Testis (tissue), 2 donors: ENCODE measurements at regions not wholly inside any gene's neighbourhood (a gene's known extent, or its start where the extent isn't known, plus 50 kb on each side); places are given as distances from the start of the nearest gene placed in this dataset.
A peak's percentile ranks its signal among the peaks of the same experiment; 100 is the strongest.

Source experiments
- DNase-seq: peaks from one replicate; pipeline ENCODE4 v3.0.0-alpha.2; 2019
- H3K27ac ChIP-seq, 2 donors: fragments of 200-600 bp; sonication (generic); one replicate each; pipeline ENCODE4 v1.5.1; 2019
- H3K27me3 ChIP-seq: fragments of 200-600 bp; sonication (generic); one replicate; pipeline ENCODE4 v1.5.1; 2019
- H3K36me3 ChIP-seq: fragments of 200-600 bp; sonication (generic); one replicate; pipeline ENCODE4 v1.5.1; 2017; ENCODE audit warnings: low read depth; ENCODE audit errors: missing control alignments
- H3K4me1 ChIP-seq: fragments of 200-600 bp; sonication (generic); one replicate; pipeline ENCODE4 v1.5.1; 2019
- H3K4me3 ChIP-seq, 2 donors: fragments of 200-600 bp; sonication (generic); one replicate each; pipeline ENCODE4 v1.5.1; 2017 to 2019
- H3K9me3 ChIP-seq: fragments of 200-600 bp; sonication (generic); one replicate; pipeline ENCODE4 v1.5.1; 2017
- POLR2A ChIP-seq: fragments of 450-650 bp; IDR thresholded peaks from one replicate; pipeline ENCODE4 v1.6.1; 2017; ENCODE audit warnings: antibody characterized with exemption, mild to moderate bottlenecking, moderate library complexity
- WGBS, 2 donors: methylation state at CpG; one replicate each; pipeline ENCODE4 v1.1.5; 2018; 5-methylcytosine and 5-hydroxymethylcytosine counted together
- intact Hi-C: fragments of 100-400 bp; cut with DNase I; formaldehyde crosslinking; loops from one replicate; pipeline ENCODE4 v1.15.1; 2023; ENCODE audit warnings: low total_unique reads
- TF ChIP-seq, protein P1 (sequence below), 3 experiments: fragments of 450-650 bp in 2 of 3; fragments of 200-600 bp in 1 of 3; sonication (generic) in 1 of 3; IDR thresholded peaks; one replicate each; pipeline ENCODE4 v1.5.1; 2016 to 2019; ENCODE audit warnings: antibody characterized with exemption in 3 of 3, mild to moderate bottlenecking in 2 of 3, moderate library complexity in 1 of 3

DNA sequence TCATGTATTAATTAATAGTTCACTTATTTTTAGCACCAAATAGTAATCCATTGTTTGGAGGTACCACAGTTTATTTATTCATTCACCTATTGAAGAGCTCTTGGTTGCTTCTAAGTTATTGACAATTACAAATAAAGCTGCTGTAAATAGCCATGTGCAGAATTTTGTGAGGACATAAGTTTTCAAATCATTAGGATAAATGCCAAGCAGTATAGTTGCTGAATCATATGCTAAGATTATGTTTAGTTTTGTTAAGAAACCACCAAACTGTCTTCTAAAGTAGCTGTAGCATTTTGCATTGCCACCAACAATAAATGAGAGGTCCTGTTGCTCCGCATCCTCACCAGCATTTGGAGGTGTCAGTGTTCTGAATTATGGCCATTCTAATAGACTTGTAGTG lies 2126.8 kb downstream of the PCDH9 start:
- no peak overlapping the region for H3K27ac ChIP-seq
- no peaks in the 10 kb centered on the region for H3K9me3 ChIP-seq
- no peaks in the 10 kb centered on the region for H3K27me3 ChIP-seq
- TF ChIP-seq POLR2A: no peak
- TF ChIP-seq, protein P1, sequence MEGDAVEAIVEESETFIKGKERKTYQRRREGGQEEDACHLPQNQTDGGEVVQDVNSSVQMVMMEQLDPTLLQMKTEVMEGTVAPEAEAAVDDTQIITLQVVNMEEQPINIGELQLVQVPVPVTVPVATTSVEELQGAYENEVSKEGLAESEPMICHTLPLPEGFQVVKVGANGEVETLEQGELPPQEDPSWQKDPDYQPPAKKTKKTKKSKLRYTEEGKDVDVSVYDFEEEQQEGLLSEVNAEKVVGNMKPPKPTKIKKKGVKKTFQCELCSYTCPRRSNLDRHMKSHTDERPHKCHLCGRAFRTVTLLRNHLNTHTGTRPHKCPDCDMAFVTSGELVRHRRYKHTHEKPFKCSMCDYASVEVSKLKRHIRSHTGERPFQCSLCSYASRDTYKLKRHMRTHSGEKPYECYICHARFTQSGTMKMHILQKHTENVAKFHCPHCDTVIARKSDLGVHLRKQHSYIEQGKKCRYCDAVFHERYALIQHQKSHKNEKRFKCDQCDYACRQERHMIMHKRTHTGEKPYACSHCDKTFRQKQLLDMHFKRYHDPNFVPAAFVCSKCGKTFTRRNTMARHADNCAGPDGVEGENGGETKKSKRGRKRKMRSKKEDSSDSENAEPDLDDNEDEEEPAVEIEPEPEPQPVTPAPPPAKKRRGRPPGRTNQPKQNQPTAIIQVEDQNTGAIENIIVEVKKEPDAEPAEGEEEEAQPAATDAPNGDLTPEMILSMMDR (IDR thresholded peaks at IDR 0.05): no peak
- H3K4me3 ChIP-seq: no peak overlapping the region
- 94 to 97% methylated on average over 1 of the region's 1 CpG for WGBS, 2 donors
- intact Hi-C loops: no loop called here
- no peak for DNase-seq
- H3K4me1 ChIP-seq: no peaks in the 10 kb centered on the region
- H3K36me3 ChIP-seq: no peaks in the 10 kb centered on the region

DNA sequence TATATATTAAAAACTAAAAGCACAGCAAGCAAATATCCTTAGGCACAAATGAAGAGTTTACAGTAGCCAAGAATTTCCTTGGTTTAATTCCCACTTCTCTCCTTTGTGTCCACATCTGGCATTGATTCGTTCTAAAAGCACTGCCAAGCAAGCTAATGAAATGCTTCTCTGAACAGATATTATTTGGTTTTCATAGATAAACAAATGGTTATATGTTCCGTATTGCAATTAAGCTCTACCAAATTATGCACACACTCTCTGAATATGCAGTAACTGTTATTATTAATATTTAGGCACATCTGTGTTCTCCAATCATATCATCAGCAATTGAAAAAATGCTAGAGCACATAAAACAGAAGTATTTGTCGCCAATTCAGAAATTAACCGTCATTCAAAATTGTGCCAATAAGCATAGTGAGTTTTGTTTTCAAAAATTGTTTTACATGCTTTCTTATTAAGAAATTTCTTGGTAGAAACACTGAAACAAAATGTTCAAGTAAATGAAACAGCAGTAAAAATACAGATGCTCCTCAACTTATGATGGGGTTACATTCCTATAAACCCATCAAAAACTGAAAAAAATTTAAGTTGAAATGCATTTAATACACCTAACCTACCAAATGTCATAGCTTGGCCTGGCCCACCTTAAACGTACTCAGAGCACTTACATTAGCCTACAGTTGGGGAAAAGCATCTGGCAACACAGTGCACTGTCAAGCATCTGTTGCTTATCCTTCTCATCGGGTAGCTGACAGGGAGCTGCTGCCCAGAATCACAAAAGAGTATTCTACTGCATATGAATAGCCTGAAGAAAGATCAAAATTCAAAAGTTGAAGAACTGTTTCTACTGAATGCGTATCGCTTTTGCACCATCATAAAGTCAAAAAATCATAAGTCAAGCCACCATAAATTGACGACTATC lies 2134.7 kb downstream of the PCDH9 start:
- Histone ChIP-seq H3K9me3 (no peaks in the 10 kb centered on the region), H3K4me3 (peak overlapping the region in 1 of 2 donors; percentile 26), H3K4me1 (no peaks in the 10 kb centered on the region), H3K27ac (no peak overlapping the region), H3K27me3 (no peaks in the 10 kb centered on the region), H3K36me3 (no peaks in the 10 kb centered on the region)
- no peak for DNase-seq
- 35 to 50% methylated on average over 9 of the region's 9 CpGs for WGBS, 2 donors
- intact Hi-C loops: no loop called here
- TF ChIP-seq POLR2A: no peak
- TF ChIP-seq, protein P1 (IDR thresholded peaks at IDR 0.05): no peak

DNA sequence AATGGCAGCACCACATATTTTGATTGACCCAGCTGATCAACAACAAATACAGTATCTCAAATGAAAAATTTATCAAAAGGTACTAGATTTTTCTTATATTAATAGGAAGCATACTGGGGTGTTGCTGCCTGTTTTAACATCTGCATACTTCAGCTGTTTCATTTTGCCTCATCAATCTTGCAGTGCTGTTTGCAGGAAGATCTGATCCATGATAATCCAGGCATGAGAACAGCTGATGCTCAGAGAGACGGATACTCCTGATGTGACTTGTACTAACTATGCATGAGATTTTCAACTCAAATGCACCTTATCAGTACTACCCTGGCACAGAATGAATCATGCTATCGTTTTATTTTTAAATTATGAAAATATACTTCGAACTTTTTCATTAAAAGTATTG lies 2136.8 kb downstream of the PCDH9 start:
- intact Hi-C loops: no loop called here
- DNase-seq: no peak
- 59 to 60% methylated on average over 3 of the region's 3 CpGs for WGBS, 2 donors
- Histone ChIP-seq H3K27ac (no peak overlapping the region), H3K4me3 (no peak overlapping the region), H3K27me3 (no peaks in the 10 kb centered on the region), H3K36me3 (no peaks in the 10 kb centered on the region), H3K9me3 (no peaks in the 10 kb centered on the region), H3K4me1 (no peaks in the 10 kb centered on the region)
- TF ChIP-seq, protein P1 (IDR thresholded peaks at IDR 0.05): no peak
- no peak for TF ChIP-seq POLR2A

DNA sequence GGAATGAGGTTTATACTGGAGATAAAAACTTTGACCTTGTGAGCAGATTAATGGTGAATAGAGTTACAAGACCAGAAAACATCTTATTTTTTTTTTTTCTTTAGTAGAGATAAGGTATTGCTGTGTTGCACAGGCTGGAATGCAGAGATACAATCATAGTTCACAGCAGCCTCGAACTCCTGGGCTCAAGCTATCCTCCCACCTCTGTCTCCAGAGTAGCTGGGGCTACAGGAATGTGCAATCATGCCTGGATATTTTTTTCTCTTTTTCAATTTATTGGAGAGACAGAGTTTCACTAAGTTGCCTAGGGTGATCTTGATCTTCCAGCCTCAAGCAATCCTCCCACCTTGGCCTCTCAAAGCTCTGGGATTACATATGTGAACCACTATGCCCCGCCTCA lies 2139.1 kb downstream of the PCDH9 start:
- no peak overlapping the region for H3K4me3 ChIP-seq
- no peaks in the 10 kb centered on the region for H3K9me3 ChIP-seq
- H3K4me1 ChIP-seq: no peaks in the 10 kb centered on the region
- intact Hi-C loops: no loop called here
- no peak overlapping the region for H3K27ac ChIP-seq
- no peak for DNase-seq
- WGBS, 2 donors: 76 to 82% methylated on average over 2 of the region's 2 CpGs
- no peak for TF ChIP-seq POLR2A
- TF ChIP-seq, protein P1 (IDR thresholded peaks at IDR 0.05): no peak
- H3K27me3 ChIP-seq: no peaks in the 10 kb centered on the region
- no peaks in the 10 kb centered on the region for H3K36me3 ChIP-seq

DNA sequence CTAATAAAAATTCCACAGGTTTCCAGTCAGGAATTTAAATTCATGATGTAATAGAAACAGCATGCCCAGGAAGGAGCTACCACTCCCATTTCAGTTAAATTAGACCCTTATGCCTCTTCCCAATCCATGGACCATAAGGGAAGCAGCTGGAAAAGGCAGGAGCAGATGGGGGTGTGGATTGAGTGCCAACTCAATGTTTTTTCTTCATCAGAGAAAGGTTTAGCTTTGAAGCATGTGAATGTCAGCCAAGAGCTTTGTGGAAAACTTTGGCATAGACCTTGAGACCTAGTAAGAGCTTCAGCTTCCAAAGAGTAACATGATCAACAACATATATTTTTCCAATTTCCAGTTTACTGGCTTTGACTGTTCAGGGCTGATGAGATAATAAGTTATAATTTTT lies 2139.9 kb downstream of the PCDH9 start:
- Histone ChIP-seq H3K4me1 (no peaks in the 10 kb centered on the region), H3K27ac (no peak overlapping the region), H3K36me3 (no peaks in the 10 kb centered on the region), H3K27me3 (no peaks in the 10 kb centered on the region), H3K4me3 (no peak overlapping the region), H3K9me3 (no peaks in the 10 kb centered on the region)
- no peak for DNase-seq
- TF ChIP-seq POLR2A: no peak
- TF ChIP-seq, protein P1 (IDR thresholded peaks at IDR 0.05): no peak
- intact Hi-C loops: no loop called here
